ENCODE measurements at regions not wholly inside any gene's neighbourhood (a gene's known extent, or its start where the extent isn't known, plus 50 kb on each side); places are given as distances from the start of the nearest gene placed in this dataset.

GRCh38 chr1:221397141-221397540 is 344.7 kb downstream of the DUSP10 start:
- Histone ChIP-seq H3K27ac (ENCODE audit: poor library complexity, severe bottlenecking) (no peak overlapping the region), H3K4me3 (ENCODE audit: severe bottlenecking) (no peak overlapping the region), H3K4me1 (ENCODE audit: insufficient read depth, poor library complexity, severe bottlenecking) (peaks cover 2% of the 10 kb centered on the region), H3K27me3 (ENCODE audit: insufficient read depth, poor library complexity, severe bottlenecking) (no peaks in the 10 kb centered on the region), H3K9me3 (ENCODE audit: severe bottlenecking) (no peaks in the 10 kb centered on the region), H3K36me3 (ENCODE audit: low read depth) (no peaks in the 10 kb centered on the region)
- no peak for ATAC-seq (ENCODE audit: low read depth)
- TF ChIP-seq CTCF (IDR thresholded peaks at IDR 0.05; ENCODE audit: poor library complexity, severe bottlenecking), result no peak
- DNase-seq (ENCODE audit: low spot score), result no peak

- Histone ChIP-seq H3K36me3 (ENCODE audit: low read depth) (no peaks in the 10 kb centered on the region), H3K4me1 (ENCODE audit: insufficient read depth, poor library complexity, severe bottlenecking) (peaks cover 2% of the 10 kb centered on the region), H3K27me3 (ENCODE audit: insufficient read depth, poor library complexity, severe bottlenecking) (no peaks in the 10 kb centered on the region), H3K4me3 (ENCODE audit: severe bottlenecking) (no peak overlapping the region), H3K27ac (ENCODE audit: poor library complexity, severe bottlenecking) (no peak overlapping the region), H3K9me3 (ENCODE audit: severe bottlenecking) (no peaks in the 10 kb centered on the region)
- ATAC-seq (ENCODE audit: low read depth) (no peak), DNase-seq (ENCODE audit: low spot score) (no peak)
- TF ChIP-seq CTCF (IDR thresholded peaks at IDR 0.05; ENCODE audit: poor library complexity, severe bottlenecking), result no peak
Measured at GRCh38 chr1:221397606-221398005, 344.3 kb downstream of the DUSP10 start.

GRCh38 chr1:221405146-221405545 is 336.7 kb downstream of the DUSP10 start:
- H3K27ac ChIP-seq (ENCODE audit: poor library complexity, severe bottlenecking), result no peak overlapping the region
- TF ChIP-seq CTCF (IDR thresholded peaks at IDR 0.05; ENCODE audit: poor library complexity, severe bottlenecking), result no peak
- no peaks in the 10 kb centered on the region for H3K27me3 ChIP-seq (ENCODE audit: insufficient read depth, poor library complexity, severe bottlenecking)
- ATAC-seq (ENCODE audit: low read depth), result no peak
- no peaks in the 10 kb centered on the region for H3K9me3 ChIP-seq (ENCODE audit: severe bottlenecking)
- DNase-seq (ENCODE audit: low spot score), result no peak
- no peaks in the 10 kb centered on the region for H3K4me1 ChIP-seq (ENCODE audit: insufficient read depth, poor library complexity, severe bottlenecking)
- no peaks in the 10 kb centered on the region for H3K36me3 ChIP-seq (ENCODE audit: low read depth)
- no peak overlapping the region for H3K4me3 ChIP-seq (ENCODE audit: severe bottlenecking)

- no peaks in the 10 kb centered on the region for H3K4me1 ChIP-seq (ENCODE audit: insufficient read depth, poor library complexity, severe bottlenecking)
- H3K27ac ChIP-seq (ENCODE audit: poor library complexity, severe bottlenecking), result no peak overlapping the region
- H3K9me3 ChIP-seq (ENCODE audit: severe bottlenecking), result no peaks in the 10 kb centered on the region
- TF ChIP-seq CTCF (IDR thresholded peaks at IDR 0.05; ENCODE audit: poor library complexity, severe bottlenecking), result no peak
- DNase-seq (ENCODE audit: low spot score), result no peak
- no peaks in the 10 kb centered on the region for H3K36me3 ChIP-seq (ENCODE audit: low read depth)
- H3K4me3 ChIP-seq (ENCODE audit: severe bottlenecking), result no peak overlapping the region
- ATAC-seq (ENCODE audit: low read depth), result no peak
- H3K27me3 ChIP-seq (ENCODE audit: insufficient read depth, poor library complexity, severe bottlenecking), result no peaks in the 10 kb centered on the region
Measured at GRCh38 chr1:221408117-221408803, 333.6 kb downstream of the DUSP10 start.

- H3K4me3 ChIP-seq (ENCODE audit: severe bottlenecking), result no peak overlapping the region
- DNase-seq (ENCODE audit: low spot score) (no peak), ATAC-seq (ENCODE audit: low read depth) (no peak)
- no peaks in the 10 kb centered on the region for H3K9me3 ChIP-seq (ENCODE audit: severe bottlenecking)
- no peaks in the 10 kb centered on the region for H3K4me1 ChIP-seq (ENCODE audit: insufficient read depth, poor library complexity, severe bottlenecking)
- H3K27me3 ChIP-seq (ENCODE audit: insufficient read depth, poor library complexity, severe bottlenecking), result no peaks in the 10 kb centered on the region
- H3K27ac ChIP-seq (ENCODE audit: poor library complexity, severe bottlenecking), result no peak overlapping the region
- no peak for TF ChIP-seq CTCF (IDR thresholded peaks at IDR 0.05; ENCODE audit: poor library complexity, severe bottlenecking)
- no peaks in the 10 kb centered on the region for H3K36me3 ChIP-seq (ENCODE audit: low read depth)
Measured at GRCh38 chr1:221411283-221411682, 330.6 kb downstream of the DUSP10 start.

Data from RWPE2 (cell line).